HG03064 (cell line): ENCODE measurements at regions not wholly inside any gene's neighbourhood (a gene's known extent, or its start where the extent isn't known, plus 50 kb on each side); places are given as distances from the start of the nearest gene placed in this dataset.

ENCODE experiments used
- ATAC-seq: cut with Tn5 transposase; IDR thresholded peaks from one replicate; pipeline ENCODE4 v1.9.1; 2021; ENCODE audit warnings: low read depth; ENCODE audit not compliant: unreplicated experiment

GRCh38 chrX:45900766-45901615 lies 644.2 kb downstream of the ZNF674 start:
- ATAC-seq: no peak

DNA sequence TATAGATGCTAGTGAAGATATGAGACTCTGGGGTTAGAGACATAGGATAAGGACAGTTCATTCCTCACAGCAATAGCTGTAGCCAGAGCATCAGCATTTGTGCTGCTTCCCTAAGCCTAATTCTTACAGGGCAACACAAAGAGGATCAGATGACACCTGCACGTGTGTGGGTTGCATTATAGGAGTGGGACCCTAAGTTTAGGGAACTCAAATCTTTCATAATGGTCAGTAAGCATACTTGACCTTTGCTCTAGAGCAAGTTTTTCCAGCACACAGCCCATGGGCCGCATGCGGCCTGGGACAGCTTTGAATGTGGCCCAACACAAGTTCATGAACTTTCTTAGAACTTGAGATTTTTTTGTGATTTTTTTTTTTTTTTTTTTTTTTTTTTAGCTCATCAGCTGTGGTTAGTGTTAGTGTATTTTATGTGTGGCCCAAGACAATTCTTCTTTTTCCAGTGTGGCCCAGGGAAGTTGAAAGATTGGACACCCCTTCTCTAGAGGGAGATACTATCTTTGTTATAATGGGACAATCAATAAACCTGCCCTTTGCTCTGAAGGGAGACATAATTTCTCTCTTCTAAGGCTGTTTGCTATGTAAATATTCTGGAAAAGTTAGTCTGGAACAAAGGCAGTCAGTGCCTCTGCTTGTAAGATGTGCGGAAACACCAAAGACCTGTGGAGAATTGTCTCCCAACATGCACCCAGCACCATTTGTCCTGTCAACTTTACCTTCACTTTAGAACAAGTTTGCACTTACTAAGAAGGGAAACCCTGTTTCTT lies 650.2 kb downstream of the ZNF674 start:
- ATAC-seq: no peak

DNA sequence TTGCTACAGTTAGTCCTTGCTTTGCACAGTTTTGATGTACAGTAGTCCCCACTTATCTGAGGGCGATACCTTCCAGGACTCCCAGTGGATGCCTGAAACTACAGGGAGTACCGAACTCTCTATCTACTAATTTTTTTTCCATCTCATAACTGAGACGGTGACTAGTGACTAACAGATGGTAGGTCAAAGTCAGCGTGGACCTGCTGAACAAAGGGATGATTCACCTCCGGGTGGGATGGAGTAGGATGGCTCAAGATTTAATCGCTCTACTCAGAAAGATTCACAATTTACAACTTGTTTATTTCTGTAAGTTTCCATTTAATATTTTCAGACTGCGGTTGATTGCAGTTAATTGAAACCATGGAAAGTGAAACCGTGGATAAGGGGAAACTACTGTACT lies 655.8 kb downstream of the ZNF674 start:
- no peak for ATAC-seq

- ATAC-seq: no peak
Observed at GRCh38 chrX:45888518-45888917, 656.7 kb downstream of the ZNF674 start.

DNA sequence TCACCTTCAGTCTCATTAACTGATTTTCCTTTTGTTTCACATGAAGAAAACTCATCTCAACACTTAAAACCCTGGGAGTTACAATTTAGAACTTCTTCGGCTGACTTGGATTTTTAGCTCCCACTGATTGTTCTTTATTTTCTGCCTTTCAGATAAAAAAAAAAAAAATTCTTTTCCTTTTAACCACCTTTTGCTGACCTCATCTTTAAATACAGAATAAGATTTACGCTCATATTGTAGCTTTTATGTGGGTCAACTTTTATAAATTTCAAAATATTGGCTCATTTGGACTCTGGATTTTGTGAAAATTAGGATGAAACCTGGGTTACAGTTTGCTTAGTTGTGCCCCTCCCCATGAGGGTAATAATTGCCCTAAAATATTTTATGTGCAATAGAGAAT lies 659.3 kb downstream of the ZNF674 start:
- no peak for ATAC-seq

- no peak for ATAC-seq
Observed at GRCh38 chrX:45879512-45879911, 665.7 kb downstream of the ZNF674 start.

- no peak for ATAC-seq
Observed at GRCh38 chrX:45876206-45876605, 669.0 kb downstream of the ZNF674 start.

GRCh38 chrX:45873781-45874180 lies 671.4 kb downstream of the ZNF674 start:
- no peak for ATAC-seq

- ATAC-seq: no peak
Observed at GRCh38 chrX:45872480-45872879, 671.8 kb upstream of the DIPK2B start.

GRCh38 chrX:45868425-45868824 lies 667.7 kb upstream of the DIPK2B start:
- no peak for ATAC-seq

DNA sequence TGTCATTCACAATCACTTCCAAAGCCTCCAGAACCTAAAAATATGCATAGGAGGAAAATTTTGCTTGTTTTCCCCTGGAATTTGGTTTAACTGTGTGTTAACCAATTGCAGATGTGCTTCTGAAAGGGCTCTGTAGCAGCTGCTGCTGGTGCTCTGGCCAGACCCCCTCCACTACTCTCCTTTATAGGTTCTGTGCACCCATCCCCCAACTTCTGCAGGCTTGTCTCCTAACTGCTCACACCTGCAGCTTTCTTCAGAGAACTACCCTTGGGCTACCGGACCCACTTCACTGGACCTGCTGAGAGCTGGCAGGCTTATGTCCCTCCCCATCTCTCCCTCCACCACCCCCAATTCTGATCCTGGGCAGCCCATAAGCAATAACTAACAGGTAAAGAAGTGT lies 662.1 kb upstream of the DIPK2B start:
- no peak for ATAC-seq

DNA sequence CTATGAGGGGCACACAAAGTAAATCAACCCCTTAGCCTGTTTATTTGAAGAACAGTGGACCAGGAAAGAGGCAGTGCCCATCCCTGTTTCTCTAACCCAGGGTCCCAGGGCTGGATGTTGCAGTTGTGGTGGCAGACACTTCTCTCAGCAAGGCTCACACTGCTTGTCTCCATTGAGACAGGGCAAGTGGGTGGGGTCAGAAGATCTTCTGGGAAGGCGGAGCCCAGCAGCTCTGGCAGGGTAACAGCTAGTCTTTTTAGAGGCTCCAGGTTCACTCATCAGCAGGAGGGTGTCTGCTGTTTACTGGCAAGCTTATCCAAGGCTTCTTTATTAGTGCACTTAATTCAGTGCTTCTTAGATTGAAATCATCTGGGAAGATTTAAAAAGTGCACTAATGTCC lies 659.8 kb upstream of the DIPK2B start:
- no peak for ATAC-seq

DNA sequence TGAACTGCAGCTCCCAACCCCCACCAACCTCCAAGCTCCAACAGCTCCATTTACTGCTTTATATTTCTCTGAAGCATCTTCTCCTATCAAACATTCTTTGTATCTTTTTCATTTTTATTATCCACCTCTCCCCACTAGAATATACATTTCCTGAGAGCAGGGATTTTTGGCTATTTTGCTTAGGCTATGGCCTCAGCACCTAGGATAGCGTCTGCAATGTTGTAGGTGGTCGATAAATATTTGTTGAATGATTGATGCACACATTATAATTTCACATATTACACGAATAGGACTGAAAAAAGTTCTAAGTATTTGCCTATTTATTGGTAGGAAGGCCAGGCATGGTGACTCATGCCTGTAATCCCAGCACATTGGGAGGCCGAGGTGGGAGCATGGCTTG lies 658.7 kb upstream of the DIPK2B start:
- ATAC-seq: no peak

DNA sequence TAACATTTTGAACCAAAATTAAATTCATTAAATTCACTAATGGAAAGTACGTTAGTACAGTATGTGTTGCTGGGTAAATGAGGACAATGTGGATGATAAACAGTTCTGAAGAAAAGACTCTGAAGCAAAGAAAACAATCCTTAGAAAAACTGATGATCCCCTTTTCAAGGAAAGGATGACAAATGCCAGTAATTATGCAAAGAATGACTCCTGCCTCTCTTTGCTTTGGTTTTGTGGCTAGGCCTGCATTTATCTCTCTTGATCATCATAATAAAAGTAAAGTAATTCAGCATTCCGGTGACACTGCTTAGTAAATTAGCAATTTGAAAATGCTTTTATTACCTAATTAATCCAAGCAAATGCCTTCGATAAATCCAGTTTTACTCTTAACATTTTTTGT lies 652.2 kb upstream of the DIPK2B start:
- no peak for ATAC-seq

GRCh38 chrX:45851434-45851991 lies 650.8 kb upstream of the DIPK2B start:
- no peak for ATAC-seq

GRCh38 chrX:45850775-45851433 lies 650.2 kb upstream of the DIPK2B start:
- ATAC-seq: no peak

GRCh38 chrX:45850197-45850774 lies 649.6 kb upstream of the DIPK2B start:
- ATAC-seq: no peak

DNA sequence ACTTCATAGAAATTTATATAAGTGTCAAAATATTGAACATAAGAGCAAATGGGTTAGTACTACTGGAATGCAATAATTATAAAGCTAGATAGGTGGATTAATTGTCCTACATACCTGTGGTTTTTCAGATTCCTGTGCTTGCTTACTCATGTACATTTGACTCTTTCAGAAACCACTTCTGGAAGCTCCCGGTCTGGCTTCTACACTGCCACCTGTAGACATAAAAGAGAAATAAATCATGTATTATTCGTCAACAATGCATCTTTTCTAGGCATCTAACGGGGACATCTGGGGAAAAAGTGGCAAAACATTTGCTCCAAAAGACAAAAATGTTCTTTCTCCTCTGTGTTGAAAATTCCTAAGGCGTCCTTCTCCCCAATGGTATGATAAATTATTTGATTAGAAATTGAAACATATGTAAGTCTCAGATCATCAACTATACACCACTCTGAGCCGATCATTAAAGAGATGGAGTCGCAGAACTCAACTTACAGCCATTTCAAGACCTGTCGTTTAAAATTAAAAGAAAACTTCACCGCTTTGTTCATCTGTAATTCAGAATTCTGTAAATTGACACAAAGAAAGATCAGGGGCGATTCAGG lies 648.7 kb upstream of the DIPK2B start:
- ATAC-seq: no peak

GRCh38 chrX:45847961-45848360 lies 647.3 kb upstream of the DIPK2B start:
- no peak for ATAC-seq

DNA sequence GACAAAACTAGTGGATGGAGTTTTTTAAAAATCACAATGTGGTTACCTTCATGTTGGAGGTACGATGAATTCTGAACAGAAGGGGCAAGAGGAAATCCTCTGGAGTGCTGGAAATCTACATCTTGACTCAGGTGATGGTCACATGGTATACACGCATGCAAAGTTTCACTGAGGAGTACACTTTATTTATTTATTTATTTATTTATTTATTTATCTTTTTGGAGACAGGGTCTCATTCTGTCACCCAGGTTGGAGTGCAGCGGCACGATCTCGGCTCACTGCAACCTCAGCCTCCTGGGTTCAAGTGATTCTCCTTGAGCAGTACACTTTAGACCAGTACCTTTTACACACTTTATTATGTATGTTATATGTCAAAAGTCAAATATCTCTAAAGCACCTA lies 645.7 kb upstream of the DIPK2B start:
- ATAC-seq: no peak
